ENCODE measurements at regions not wholly inside any gene's neighbourhood (a gene's known extent, or its start where the extent isn't known, plus 50 kb on each side); places are given as distances from the start of the nearest gene placed in this dataset.

DNA sequence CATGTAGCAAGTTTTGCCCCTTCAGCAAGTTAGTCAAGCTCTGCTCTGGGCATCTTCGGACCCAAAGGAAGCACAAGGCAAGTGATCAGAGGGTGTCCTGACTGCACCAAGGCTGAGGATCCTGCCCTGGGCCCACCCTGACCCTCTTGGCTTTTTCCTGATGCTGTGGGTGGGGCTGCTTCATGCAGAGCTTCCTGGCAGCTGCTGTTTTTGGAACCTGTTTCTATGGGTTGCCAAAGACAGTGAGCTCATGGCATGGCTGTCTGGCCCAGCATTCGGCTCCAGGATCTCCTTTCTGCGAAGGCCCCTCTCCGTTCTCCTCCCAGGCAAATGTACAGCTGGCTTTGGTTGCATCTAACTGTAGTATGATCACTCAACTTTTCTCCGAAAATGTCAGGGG lies 497.9 kb downstream of the ARHGEF28 start:
- BruUV-seq (replicated peaks): no TSS peak
- no peaks in the 10 kb centered on the region for H3K79me2 ChIP-seq (ENCODE audit: control insufficient read depth, insufficient read depth, low read length)
- CTCF ChIA-PET: interaction anchor here (1.0 to 1.5 kb wide), 3 partner anchors 27 to 210 kb away, joined by 3 read pairs; no protein-coding TSS in a partner anchor
- TF ChIP-seq, protein P1, sequence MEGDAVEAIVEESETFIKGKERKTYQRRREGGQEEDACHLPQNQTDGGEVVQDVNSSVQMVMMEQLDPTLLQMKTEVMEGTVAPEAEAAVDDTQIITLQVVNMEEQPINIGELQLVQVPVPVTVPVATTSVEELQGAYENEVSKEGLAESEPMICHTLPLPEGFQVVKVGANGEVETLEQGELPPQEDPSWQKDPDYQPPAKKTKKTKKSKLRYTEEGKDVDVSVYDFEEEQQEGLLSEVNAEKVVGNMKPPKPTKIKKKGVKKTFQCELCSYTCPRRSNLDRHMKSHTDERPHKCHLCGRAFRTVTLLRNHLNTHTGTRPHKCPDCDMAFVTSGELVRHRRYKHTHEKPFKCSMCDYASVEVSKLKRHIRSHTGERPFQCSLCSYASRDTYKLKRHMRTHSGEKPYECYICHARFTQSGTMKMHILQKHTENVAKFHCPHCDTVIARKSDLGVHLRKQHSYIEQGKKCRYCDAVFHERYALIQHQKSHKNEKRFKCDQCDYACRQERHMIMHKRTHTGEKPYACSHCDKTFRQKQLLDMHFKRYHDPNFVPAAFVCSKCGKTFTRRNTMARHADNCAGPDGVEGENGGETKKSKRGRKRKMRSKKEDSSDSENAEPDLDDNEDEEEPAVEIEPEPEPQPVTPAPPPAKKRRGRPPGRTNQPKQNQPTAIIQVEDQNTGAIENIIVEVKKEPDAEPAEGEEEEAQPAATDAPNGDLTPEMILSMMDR (IDR thresholded peaks at IDR 0.05; ENCODE audit: extremely low read depth in 1 of 2, insufficient read depth in 1 of 2, low read depth in 1 of 2, low read length in 2 of 2): no peak
- H3K36me3 ChIP-seq (ENCODE audit: control insufficient read depth in 2 of 2, extremely low read depth in 1 of 2, insufficient read depth in 2 of 2, low read length in 2 of 2): no peaks in the 10 kb centered on the region
- POLR2A ChIA-PET: no interaction called here
- H3K9ac ChIP-seq (replicated peaks; ENCODE audit: extremely low read depth, insufficient read depth, low read length): no peak overlapping the region
- DNase-seq (ENCODE audit: low read depth, low spot score) (no peak), FAIRE-seq (no peak)
- no peaks in the 10 kb centered on the region for H3K9me3 ChIP-seq (replicated peaks; ENCODE audit: control insufficient read depth, insufficient read depth, low read length)
- H3K4me3 ChIP-seq (replicated peaks in 1 of 3; ENCODE audit: insufficient read depth in 1 of 3, low read depth in 1 of 3, low read length in 3 of 3): no peak overlapping the region
- intact Hi-C loops (cut with micrococcal nuclease): no loop called here
- dilution Hi-C loops (cut with MboI; ENCODE audit: extremely low pct_ligation_motif_present, low sequenced_read_pairs): no loop called here
- no peak overlapping the region for H3K27ac ChIP-seq (ENCODE audit: insufficient read depth, low read depth, low read length)
- H2AFZ ChIP-seq (ENCODE audit: low read depth, low read length): no peak overlapping the region
- H3K4me2 ChIP-seq (ENCODE audit: insufficient read depth, low read length): no peak overlapping the region
- H4K20me1 ChIP-seq (replicated peaks; ENCODE audit: control insufficient read depth, extremely low read depth, insufficient read depth, low read length): no peaks in the 10 kb centered on the region
- no peaks in the 10 kb centered on the region for H3K27me3 ChIP-seq (ENCODE audit: control insufficient read depth in 2 of 2, insufficient read depth in 2 of 2, low read length in 2 of 2)
- H3K9me1 ChIP-seq (replicated peaks; ENCODE audit: control insufficient read depth, extremely low read depth, insufficient read depth, low read length): no peaks in the 10 kb centered on the region
- peaks cover 58% of the 10 kb centered on the region for H3K4me1 ChIP-seq (ENCODE audit: control insufficient read depth, extremely low read depth, insufficient read depth, low read length)

DNA sequence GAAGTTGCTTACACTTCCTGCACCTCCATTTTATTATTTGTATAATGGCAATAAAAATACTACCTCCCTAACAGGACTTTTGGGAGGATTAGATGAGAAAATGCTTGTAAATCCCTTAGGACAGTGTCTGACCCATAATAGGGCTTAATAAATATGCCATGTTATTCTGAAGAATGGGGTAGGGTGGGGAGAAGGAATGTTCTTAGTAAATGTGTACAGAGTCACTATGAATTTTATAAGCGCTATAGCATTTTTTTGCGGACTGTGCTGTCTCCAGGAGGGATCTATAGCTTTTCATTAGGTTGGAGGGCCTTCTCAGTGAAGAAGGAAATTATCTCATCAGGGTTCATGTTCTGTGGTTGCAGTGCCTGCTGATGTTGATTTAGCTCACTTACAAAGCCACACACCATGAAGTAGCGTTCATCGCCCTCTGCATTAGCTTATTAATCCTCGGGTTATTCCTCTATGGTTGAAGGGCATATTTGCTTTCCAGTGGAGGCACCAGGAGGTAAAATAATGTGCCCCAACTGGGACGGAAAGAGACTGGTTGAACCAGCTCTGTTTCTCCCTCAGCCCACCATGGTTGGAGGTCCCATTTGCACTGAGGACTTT lies 497.1 kb downstream of the ARHGEF28 start:
- FAIRE-seq (no peak), DNase-seq (ENCODE audit: low read depth, low spot score) (no peak)
- Histone ChIP-seq H3K4me1 (ENCODE audit: control insufficient read depth, extremely low read depth, insufficient read depth, low read length) (peaks cover 49% of the 10 kb centered on the region), H3K4me3 (replicated peaks in 1 of 3; ENCODE audit: insufficient read depth in 1 of 3, low read depth in 1 of 3, low read length in 3 of 3) (no peak overlapping the region), H4K20me1 (replicated peaks; ENCODE audit: control insufficient read depth, extremely low read depth, insufficient read depth, low read length) (no peaks in the 10 kb centered on the region), H3K4me2 (ENCODE audit: insufficient read depth, low read length) (no peak overlapping the region), H3K9ac (replicated peaks; ENCODE audit: extremely low read depth, insufficient read depth, low read length) (no peak overlapping the region), H3K9me1 (replicated peaks; ENCODE audit: control insufficient read depth, extremely low read depth, insufficient read depth, low read length) (no peaks in the 10 kb centered on the region), H3K27me3 (ENCODE audit: control insufficient read depth in 2 of 2, insufficient read depth in 2 of 2, low read length in 2 of 2) (no peaks in the 10 kb centered on the region), H3K9me3 (replicated peaks; ENCODE audit: control insufficient read depth, insufficient read depth, low read length) (no peaks in the 10 kb centered on the region), H3K27ac (ENCODE audit: insufficient read depth, low read depth, low read length) (no peak overlapping the region), H3K79me2 (ENCODE audit: control insufficient read depth, insufficient read depth, low read length) (no peaks in the 10 kb centered on the region), H2AFZ (ENCODE audit: low read depth, low read length) (no peak overlapping the region), H3K36me3 (ENCODE audit: control insufficient read depth in 2 of 2, extremely low read depth in 1 of 2, insufficient read depth in 2 of 2, low read length in 2 of 2) (no peaks in the 10 kb centered on the region)
- dilution Hi-C loops (cut with MboI; ENCODE audit: extremely low pct_ligation_motif_present, low sequenced_read_pairs) (no loop called here), intact Hi-C loops (cut with micrococcal nuclease) (no loop called here)
- ChIA-PET CTCF (interaction anchor here (1.0 to 1.8 kb wide), 3 partner anchors 27 to 520 kb away, joined by 3 to 4 read pairs (median 3); no protein-coding TSS in a partner anchor), POLR2A (interaction anchor here (0.5 kb wide), 1 partner anchor 483 kb away, joined by 7 read pairs; no protein-coding TSS in a partner anchor)
- no peak for TF ChIP-seq EZH2 (IDR thresholded peaks at IDR 0.05; ENCODE audit: borderline replicate concordance, low read depth, low read length, severe bottlenecking)
- TF ChIP-seq, protein P2, sequence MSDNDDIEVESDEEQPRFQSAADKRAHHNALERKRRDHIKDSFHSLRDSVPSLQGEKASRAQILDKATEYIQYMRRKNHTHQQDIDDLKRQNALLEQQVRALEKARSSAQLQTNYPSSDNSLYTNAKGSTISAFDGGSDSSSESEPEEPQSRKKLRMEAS (IDR thresholded peaks at IDR 0.05; ENCODE audit: insufficient read depth, insufficient read length): no peak
- no peak for TF ChIP-seq POLR2AphosphoS5 (IDR thresholded peaks at IDR 0.05; ENCODE audit: insufficient read depth, low read depth, low read length)
- TF ChIP-seq POLR2A (IDR thresholded peaks at IDR 0.05; ENCODE audit: low read depth, low read length): no peak
- TF ChIP-seq FOS (IDR thresholded peaks at IDR 0.05; ENCODE audit: borderline replicate concordance, insufficient read depth, low read length): no peak
- TF ChIP-seq MYC (IDR thresholded peaks at IDR 0.05; ENCODE audit: low read depth, low read length): no peak
- no peak for TF ChIP-seq GATA2 (IDR thresholded peaks at IDR 0.05; ENCODE audit: insufficient read depth, insufficient read length, low read depth, low read length)
- TF ChIP-seq, protein P1 (IDR thresholded peaks at IDR 0.05; ENCODE audit: extremely low read depth in 1 of 2, insufficient read depth in 1 of 2, low read depth in 1 of 2, low read length in 2 of 2): no peak
- no peak for TF ChIP-seq JUN (IDR thresholded peaks at IDR 0.05; ENCODE audit: borderline replicate concordance, insufficient read depth, insufficient read length, low read depth)
- no TSS peak for BruUV-seq (replicated peaks)

Measured in endothelial cell of umbilical vein (primary cell).